SK-N-SH (cell line): ENCODE measurements at regions not wholly inside any gene's neighbourhood (a gene's known extent, or its start where the extent isn't known, plus 50 kb on each side); places are given as distances from the start of the nearest gene placed in this dataset.

Experiments used
- CTCF ChIA-PET: fragments of 300-600, 350-600 bp; formaldehyde crosslinking; extraction: SDS; loops from one replicate; lab custom pipeline; 2021; lab: Yijun Ruan, JAX
- POLR2A ChIA-PET: fragments of 350-600 bp; sonication (Branson Sonifier 250); formaldehyde crosslinking; extraction: SDS; loops from one replicate; lab custom pipeline; 2020; ENCODE audit warnings: antibody characterized with exemption, inconsistent platforms; lab: Yijun Ruan, JAX
- DNase-seq: peaks from one replicate; pipeline ENCODE4 v3.0.0; 2012
- H2AFZ ChIP-seq: fragments of 200-600 bp; sonication (generic); 2 replicates; pipeline ENCODE4 v1.8.1; 2016; ENCODE audit warnings: antibody characterized with exemption, mild to moderate bottlenecking, low read depth
- H3F3A ChIP-seq: fragments of 200-600 bp; sonication (generic); replicated peaks from 2 replicates; pipeline ENCODE3; 2016; ENCODE audit warnings: antibody characterized with exemption, mild to moderate bottlenecking; ENCODE audit not compliant: insufficient read depth
- H3K27ac ChIP-seq, 2 experiments: fragments of 200-500 bp in 1 of 2; fragments of 200-600 bp in 1 of 2; sonication (Bioruptor generic) in 1 of 2; sonication (generic), shearing (Covaris generic) in 1 of 2; 2 replicates each; pipeline versions ENCODE4 v1.5.1 to v1.6.1; 2014 to 2016; ENCODE audit warnings: low read depth in 2 of 2, inconsistent platforms in 1 of 2, low read length in 1 of 2, mild to moderate bottlenecking in 1 of 2, mixed read lengths in 1 of 2
- H3K27me3 ChIP-seq: fragments of 200-600 bp; sonication (generic), shearing (Covaris generic); 2 replicates; pipeline ENCODE4 v1.6.1; 2016; ENCODE audit warnings: mixed run types; ENCODE audit not compliant: insufficient read depth
- H3K36me3 ChIP-seq, 2 experiments: fragments of 200-500 bp in 1 of 2; fragments of 200-600 bp in 1 of 2; sonication (Bioruptor generic) in 1 of 2; sonication (generic) in 1 of 2; replicated peaks in 1 of 2; 2 replicates each; pipeline versions ENCODE3 to v1.5.1; 2014 to 2016; ENCODE audit warnings: low read length in 1 of 2, mild to moderate bottlenecking in 1 of 2; ENCODE audit not compliant: insufficient read depth in 2 of 2, control insufficient read depth in 1 of 2
- H3K4me1 ChIP-seq, 2 experiments: fragments of 200-500 bp in 1 of 2; fragments of 200-600 bp in 1 of 2; sonication (Bioruptor generic) in 1 of 2; sonication (generic), shearing (Covaris generic) in 1 of 2; 2 replicates each; pipeline versions ENCODE4 v1.5.1 to v1.6.1; 2014 to 2016; ENCODE audit warnings: low read depth in 1 of 2, low read length in 1 of 2, mixed run types in 1 of 2; ENCODE audit not compliant: insufficient read depth in 2 of 2, control insufficient read depth in 1 of 2
- H3K4me2 ChIP-seq: fragments of 200-600 bp; sonication (generic), shearing (Covaris generic); 2 replicates; pipeline ENCODE4 v1.6.1; 2017; ENCODE audit warnings: mixed run types
- H3K4me3 ChIP-seq, 2 experiments: fragments of 200-500 bp in 1 of 2; fragments of 200-600 bp in 1 of 2; sonication (Bioruptor generic) in 1 of 2; sonication (generic), shearing (Covaris generic) in 1 of 2; 2 replicates each; pipeline versions ENCODE4 v1.5.1 to v1.8.1; 2014 to 2016; ENCODE audit warnings: low read depth in 2 of 2, inconsistent platforms in 1 of 2, low read length in 1 of 2, mild to moderate bottlenecking in 1 of 2, mixed read lengths in 1 of 2, moderate library complexity in 1 of 2
- H3K79me2 ChIP-seq: fragments of 200-600 bp; sonication (generic); 2 replicates; pipeline ENCODE4 v1.8.1; 2017; ENCODE audit warnings: mild to moderate bottlenecking; ENCODE audit not compliant: insufficient read depth
- H3K9ac ChIP-seq: fragments of 200-600 bp; sonication (generic); 2 replicates; pipeline ENCODE4 v1.6.1; 2017; ENCODE audit warnings: mixed run types
- H3K9me2 ChIP-seq: fragments of 200-600 bp; sonication (generic); 2 replicates; pipeline ENCODE4 v1.6.1; 2017; ENCODE audit warnings: mixed run types
- H3K9me3 ChIP-seq: fragments of 200-600 bp; sonication (generic); 2 replicates; pipeline ENCODE4 v1.6.1; 2017; ENCODE audit warnings: mixed run types, mild to moderate bottlenecking, moderate library complexity
- H4K20me1 ChIP-seq: fragments of 200-600 bp; sonication (generic); 2 replicates; pipeline ENCODE4 v1.6.1; 2017; ENCODE audit warnings: mild to moderate bottlenecking, mixed run types; ENCODE audit not compliant: insufficient read depth
- CHD2 ChIP-seq: fragments of 150-350 bp; IDR thresholded peaks from 2 replicates; pipeline ENCODE4 v1.6.1; 2018; ENCODE audit warnings: low read length; ENCODE audit not compliant: partially characterized antibody
- ELF1 ChIP-seq: IDR thresholded peaks from 2 replicates; pipeline ENCODE4 v1.4.0; 2012
- EZH2phosphoT487 ChIP-seq: fragments of 200-600 bp; sonication (generic); IDR thresholded peaks from 2 replicates; pipeline ENCODE4 v1.6.1; 2017; ENCODE audit warnings: low read depth, mixed run types, mild to moderate bottlenecking, antibody characterized with exemption, moderate library complexity, borderline replicate concordance
- FOXM1 ChIP-seq: IDR thresholded peaks from 2 replicates; pipeline ENCODE4 v1.4.0; 2012; ENCODE audit warnings: low read depth, mild to moderate bottlenecking
- GABPA ChIP-seq: IDR thresholded peaks from 2 replicates; pipeline ENCODE4 v1.4.0; 2012; ENCODE audit warnings: low read depth, mild to moderate bottlenecking
- JUND ChIP-seq: IDR thresholded peaks from 2 replicates; pipeline ENCODE4 v1.4.0; 2012
- MAX ChIP-seq: IDR thresholded peaks from 2 replicates; pipeline ENCODE4 v1.4.0; 2012; ENCODE audit warnings: low read depth
- MEF2A ChIP-seq: IDR thresholded peaks from 2 replicates; pipeline ENCODE4 v1.4.0; 2012; ENCODE audit warnings: low read depth, borderline replicate concordance
- MXI1 ChIP-seq: IDR thresholded peaks from 2 replicates; pipeline ENCODE4 v1.6.1; 2012; ENCODE audit warnings: mild to moderate bottlenecking, low read depth, low read length, improper control_type of control experiment
- NFIC ChIP-seq: IDR thresholded peaks from 2 replicates; pipeline ENCODE4 v1.4.0; 2012; ENCODE audit warnings: borderline replicate concordance
- REST ChIP-seq: IDR thresholded peaks from 2 replicates; pipeline ENCODE4 v1.6.1; 2012; ENCODE audit warnings: mild to moderate bottlenecking, low read depth, low read length, moderate library complexity
- RFX5 ChIP-seq: IDR thresholded peaks from 2 replicates; pipeline ENCODE4 v1.6.1; 2012; ENCODE audit warnings: mild to moderate bottlenecking, improper control_type of control experiment, low read length
- TAF1 ChIP-seq: IDR thresholded peaks from 2 replicates; pipeline ENCODE4 v1.6.1; 2012; ENCODE audit warnings: low read depth, mild to moderate bottlenecking, low read length, moderate library complexity, borderline replicate concordance
- TCF12 ChIP-seq: IDR thresholded peaks from 2 replicates; pipeline ENCODE4 v1.4.0; 2012
- TEAD4 ChIP-seq: IDR thresholded peaks from 2 replicates; pipeline ENCODE4 v1.4.0; 2012; ENCODE audit warnings: mild to moderate bottlenecking, borderline replicate concordance; ENCODE audit not compliant: insufficient read depth
- USF2 ChIP-seq: fragments of 150-350 bp; IDR thresholded peaks from 2 replicates; pipeline ENCODE4 v1.6.1; 2017; ENCODE audit warnings: antibody characterized with exemption, low read length, low read depth, borderline replicate concordance
- WGBS: methylation state at CpG from one replicate; pipeline ENCODE4 v1.1.6; 2017; ENCODE audit warnings: low lambda C conversion rate; 5-methylcytosine and 5-hydroxymethylcytosine counted together

GRCh38 chr12:118558941-118559340, 182.6 kb downstream of the SUDS3 start:
- Histone ChIP-seq H3K4me3 (no peak overlapping the region), H3K79me2 (no peaks in the 10 kb centered on the region), H3K9me3 (no peaks in the 10 kb centered on the region), H3K4me2 (no peak overlapping the region), H2AFZ (no peak overlapping the region), H3F3A (no peaks in the 10 kb centered on the region), H4K20me1 (no peaks in the 10 kb centered on the region), H3K27me3 (no peaks in the 10 kb centered on the region)
- CTCF ChIA-PET = interaction anchor here (0.6 kb wide), 1 partner anchor 306 kb away, joined by 3 read pairs; no protein-coding TSS in a partner anchor
- no peak for DNase-seq
- WGBS = 10% methylated on average over 4 of the region's 4 CpGs
- TF ChIP-seq TCF12 (no peak), MAX (no peak), TEAD4 (no peak), CHD2 (no peak), EZH2phosphoT487 (no peak), MEF2A (no peak), MXI1 (no peak), REST (no peak), ELF1 (no peak), GABPA (no peak), USF2 (no peak), TAF1 (no peak), NFIC (no peak), JUND (no peak), RFX5 (no peak), FOXM1 (no peak)
- TF ChIP-seq, all 33 proteins: peak for 0
- Histone ChIP-seq H3K9ac (no peak overlapping the region), H3K9me2 (no peaks in the 10 kb centered on the region), H3K4me1 (no peaks in the 10 kb centered on the region), H3K27ac (no peak overlapping the region), H3K36me3 (no peaks in the 10 kb centered on the region)
- POLR2A ChIA-PET = no interaction called here
